HG02981 (cell line): ENCODE measurements at regions not wholly inside any gene's neighbourhood (a gene's known extent, or its start where the extent isn't known, plus 50 kb on each side); places are given as distances from the start of the nearest gene placed in this dataset.

Experiments
- ATAC-seq: cut with Tn5 transposase; IDR thresholded peaks from one replicate; pipeline ENCODE4 v1.9.1; 2021; ENCODE audit warnings: mild to moderate bottlenecking, moderate library complexity; ENCODE audit not compliant: unreplicated experiment

DNA sequence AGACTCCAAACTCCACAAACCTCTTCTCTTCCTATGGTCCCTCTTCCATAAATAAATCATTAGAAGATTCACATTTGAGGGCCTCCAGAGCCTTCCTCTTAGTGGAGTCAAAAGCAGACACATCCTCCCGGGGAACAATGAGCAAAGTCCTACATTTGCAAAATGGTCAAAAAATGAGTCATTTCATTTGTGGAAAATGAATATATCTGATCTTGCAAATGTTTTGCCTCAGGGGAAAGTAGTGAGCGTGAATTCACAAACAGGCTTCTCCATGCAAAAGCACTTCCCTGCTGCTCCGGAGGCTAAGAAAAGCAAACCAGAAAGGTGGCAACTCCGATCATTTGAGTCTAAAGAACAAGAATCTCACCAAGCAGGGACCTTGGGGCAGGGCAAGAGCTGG is 86.7 kb upstream of the IQSEC1 start:
- no peak for ATAC-seq

DNA sequence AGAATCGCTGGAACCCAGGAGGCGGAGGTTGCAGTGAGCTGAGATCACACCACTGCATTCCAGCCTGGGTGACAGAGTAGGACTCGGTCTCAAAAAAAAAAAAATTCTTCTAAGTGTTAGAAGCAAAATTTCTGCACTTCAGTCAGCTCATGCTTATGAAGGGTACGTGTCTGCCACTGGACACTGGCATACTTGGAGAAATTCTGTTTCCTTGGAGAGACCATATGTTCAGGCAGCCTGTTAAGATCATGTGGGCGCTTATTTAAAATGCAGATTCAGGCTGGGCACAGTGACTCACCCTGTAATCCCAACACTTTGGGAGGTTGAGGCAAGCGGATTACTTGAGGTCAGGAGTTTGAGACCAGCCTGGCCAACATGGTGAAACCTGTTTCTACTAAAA is 85.6 kb upstream of the IQSEC1 start:
- ATAC-seq = no peak

DNA sequence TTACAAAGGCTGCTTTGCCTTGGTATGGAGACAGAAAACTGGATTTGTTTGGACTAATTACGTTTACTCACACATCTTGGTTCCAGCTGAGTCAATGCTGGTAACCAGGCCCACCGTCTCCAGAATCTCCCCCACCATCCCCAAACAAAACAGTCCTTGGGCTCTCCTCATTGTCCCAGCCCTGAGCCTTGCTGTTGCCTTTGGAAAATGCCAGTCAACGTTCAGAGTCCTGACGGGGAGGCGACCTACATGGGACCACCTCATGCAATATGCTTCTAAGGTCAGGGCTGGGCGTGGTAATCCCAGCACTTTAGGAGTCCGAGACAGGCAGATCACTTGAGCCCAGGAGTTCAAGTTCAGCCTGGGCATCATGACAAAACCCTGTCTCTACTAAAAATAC is 85.2 kb upstream of the IQSEC1 start:
- ATAC-seq = no peak

DNA sequence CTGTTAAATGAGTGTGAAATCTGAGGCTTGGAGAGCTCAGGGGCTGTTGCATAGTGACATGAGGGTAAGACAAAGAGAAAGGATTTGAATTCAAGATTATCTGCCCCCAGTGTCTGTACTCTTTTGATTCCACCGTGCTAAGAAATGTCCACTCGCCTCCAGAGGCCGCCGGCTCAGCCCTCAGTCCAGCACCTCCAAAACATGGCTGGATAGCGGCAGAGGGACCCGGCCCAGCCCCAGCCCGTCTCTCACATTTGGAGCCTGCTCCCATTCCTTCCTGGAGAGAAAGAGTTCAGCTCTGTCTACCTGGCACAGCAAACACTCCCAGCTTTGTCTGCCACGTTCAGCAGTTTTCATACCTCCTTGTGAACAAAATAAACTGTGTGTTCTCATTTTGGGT is 84.8 kb upstream of the IQSEC1 start:
- ATAC-seq = no peak

DNA sequence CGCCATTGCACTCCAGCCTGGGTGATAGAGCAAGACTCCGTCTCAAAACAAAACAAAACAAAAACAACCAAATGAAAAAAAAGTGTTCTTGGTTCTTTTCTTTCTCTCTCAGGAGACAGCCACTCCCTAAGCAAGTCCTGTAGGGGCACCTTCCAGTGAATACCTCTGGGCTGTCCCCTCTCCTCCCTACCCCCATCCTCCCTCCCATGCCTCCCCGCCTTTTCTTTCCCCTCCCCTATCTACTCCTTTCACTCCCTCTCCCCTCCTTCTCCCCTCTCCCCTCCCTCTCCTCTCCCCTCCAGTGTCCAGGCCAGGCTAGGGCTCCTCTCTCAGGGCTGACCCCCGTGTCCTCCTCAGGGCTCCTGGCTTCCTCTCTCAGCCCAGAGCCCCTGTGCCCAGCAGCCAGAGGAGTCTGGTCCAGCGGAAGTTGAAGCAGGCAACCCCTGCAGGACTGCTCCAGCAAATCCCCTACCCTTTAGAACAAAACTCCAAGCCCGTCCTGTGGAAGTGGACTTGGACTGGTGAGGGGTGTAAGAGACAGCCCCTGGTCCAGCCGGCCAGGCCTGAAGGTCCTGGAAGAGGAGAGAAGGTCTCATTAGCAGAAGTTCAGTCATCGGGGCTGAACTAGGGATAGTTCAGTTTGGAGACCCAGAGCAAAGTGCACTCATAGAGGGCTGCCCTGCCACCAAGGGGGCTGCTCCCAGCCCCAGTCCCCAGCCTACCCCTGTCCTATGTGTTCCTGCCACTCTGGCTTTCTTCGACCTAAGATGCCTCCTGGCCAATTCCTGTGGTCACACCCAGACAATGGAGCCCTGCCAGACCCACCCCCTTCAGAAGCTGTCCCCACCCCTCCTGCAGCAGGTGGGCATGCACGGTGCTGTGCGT is 79.8 kb upstream of the IQSEC1 start:
- ATAC-seq = no peak

DNA sequence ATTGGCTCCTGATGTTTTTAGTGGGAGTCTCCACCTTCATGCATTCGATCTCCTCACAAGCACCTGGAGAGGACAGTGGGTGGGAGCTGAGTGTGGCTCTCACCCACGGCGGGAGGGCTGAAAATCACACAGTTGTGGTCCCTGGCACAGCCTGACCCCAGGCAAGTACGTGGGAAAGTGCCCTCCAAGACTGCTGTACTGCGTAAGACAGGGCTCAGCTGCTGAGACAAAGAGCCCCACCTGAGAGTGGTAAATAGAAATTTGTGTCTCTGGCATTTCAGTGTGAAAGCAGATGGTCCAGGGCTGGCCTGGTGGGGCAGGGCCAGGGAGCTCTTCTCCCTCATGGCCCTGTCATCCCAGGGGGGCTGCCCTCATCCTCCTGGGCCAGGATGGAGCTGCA is 77.4 kb upstream of the IQSEC1 start:
- ATAC-seq = no peak

DNA sequence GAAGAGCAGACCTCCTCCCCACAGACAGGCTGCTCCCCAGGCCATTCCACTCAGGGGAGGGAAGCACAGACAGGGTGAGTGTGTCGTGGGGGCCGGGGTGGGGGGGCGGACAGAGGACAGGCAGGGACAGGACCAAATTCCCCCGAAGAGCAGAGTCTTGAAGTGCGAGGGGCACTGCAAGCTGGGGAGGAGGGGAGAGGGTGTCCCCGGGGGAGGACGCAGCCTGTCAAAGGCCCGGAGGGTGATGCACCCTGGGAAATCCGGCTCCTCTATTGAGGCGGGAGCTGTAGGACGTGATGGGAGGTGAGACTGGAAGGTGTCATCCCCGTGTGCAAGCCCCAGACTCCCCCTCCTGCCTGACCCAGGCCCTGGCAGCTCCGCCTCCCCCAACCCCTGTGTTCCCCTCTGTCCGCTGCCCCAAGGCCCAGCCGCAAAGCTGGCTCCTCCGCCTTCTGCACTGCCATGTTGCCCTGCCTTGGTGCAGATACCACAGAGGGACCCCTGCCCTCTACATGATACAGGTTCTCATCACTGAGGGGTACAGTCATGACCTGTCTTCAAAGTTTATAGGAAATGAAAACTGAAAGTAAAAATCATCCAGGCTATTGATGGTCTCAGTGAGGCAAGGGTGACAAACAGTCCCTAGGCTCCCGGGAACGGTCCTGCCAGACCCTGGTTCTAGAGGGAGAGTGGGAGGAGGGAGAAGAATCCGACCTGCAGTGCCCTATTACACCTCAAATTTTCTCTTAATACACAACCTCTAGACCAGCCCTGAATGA is 76.3 kb upstream of the IQSEC1 start:
- ATAC-seq = no peak

DNA sequence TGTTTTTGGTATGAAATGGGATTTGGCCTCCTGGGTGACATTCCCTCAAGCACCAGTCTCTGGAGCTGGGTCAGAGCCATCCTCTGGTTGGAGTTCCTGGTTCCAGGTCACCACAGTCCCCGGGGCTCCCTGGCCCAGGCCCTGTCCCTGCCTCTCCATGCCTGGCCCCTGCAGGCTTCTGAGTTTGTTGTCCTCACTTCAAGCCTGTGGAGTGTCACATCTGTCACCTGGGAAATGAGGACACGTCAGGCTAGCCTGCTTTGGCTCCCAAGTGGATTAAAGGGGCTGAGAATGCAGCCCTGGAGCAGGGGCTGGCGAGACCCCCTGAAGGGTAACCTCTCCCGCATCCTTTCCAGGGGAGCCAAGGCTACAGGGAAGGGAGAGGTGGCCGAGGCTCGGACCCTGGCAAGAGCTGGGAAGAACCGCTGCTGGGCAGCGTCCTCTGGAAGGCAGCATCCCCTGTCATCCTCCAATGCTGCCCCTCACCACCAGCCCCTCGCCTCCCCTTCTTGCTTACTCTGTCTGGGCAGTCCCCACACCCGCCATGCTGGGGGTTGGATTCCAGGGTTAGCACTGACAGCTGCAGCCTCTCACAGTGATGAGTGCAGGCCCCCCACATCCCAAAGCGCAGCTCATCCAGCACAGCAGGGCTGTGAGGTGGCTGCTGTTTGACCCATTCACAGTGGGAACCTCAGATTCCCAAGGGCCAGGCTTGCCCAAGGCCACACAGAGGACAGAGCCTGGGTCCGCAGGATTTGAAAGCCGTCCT is 75.5 kb upstream of the IQSEC1 start:
- no peak for ATAC-seq

DNA sequence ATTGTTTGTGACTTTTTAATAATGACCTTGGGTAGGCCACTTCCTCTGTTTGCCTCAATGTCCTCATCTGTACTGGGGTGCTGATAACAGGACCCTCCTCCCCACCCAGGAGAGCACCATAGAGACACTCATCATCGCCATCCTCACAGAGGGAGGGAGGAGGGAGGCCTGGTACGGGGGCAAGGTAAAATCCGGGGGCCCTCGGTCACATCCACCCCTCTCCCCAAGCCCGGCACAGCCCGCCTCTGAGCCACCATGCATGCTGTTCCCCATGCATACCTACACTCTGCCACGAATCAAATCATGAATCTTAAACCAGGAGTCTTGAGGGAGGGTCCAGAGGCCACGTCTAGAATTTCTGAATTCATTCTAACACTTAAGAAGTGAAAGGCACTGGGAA is 74.9 kb upstream of the IQSEC1 start:
- ATAC-seq = no peak

DNA sequence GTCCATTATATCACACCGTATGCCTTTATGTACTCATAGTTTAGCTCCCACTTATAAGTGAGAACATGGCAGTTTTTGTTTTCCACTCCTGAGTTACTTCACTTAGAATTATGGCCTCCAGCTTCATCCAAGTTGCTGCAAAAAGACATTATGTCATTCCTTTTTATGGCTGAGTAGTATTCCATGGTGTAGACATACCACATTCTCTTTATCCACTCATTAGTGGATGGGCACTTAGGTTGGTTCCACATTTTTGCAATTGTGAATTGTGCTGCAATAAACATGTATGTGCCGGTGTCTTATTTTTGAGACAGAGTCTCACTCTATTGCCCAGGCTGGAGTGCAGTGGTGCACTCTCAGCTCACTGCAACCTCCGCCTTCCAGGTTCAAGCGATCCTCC is 74.1 kb upstream of the IQSEC1 start:
- ATAC-seq = no peak

DNA sequence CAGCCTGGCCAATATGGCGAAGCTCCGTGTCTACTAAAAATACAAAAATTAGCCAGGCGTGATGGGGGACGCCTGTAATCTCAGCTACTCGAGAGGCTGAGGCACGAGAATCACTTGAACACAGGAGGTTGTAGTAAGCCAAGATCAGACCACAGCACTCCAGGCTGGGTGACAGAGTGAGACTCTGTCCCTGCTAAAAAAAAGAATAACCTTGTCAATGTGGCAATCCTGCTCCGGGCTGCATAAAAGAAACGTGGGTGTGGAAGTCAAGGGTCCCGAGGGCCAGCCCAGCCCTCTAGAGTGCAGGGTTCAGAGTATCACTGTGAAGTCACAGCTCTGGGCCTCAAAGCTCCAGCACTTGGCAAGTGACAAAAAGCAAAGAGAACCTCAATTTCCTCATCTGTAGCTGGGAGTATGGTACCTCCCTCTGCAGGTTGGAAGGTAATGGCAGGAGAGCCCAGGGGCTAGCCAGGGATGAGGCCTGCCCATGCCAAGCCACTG is 73.5 kb upstream of the IQSEC1 start:
- no peak for ATAC-seq

DNA sequence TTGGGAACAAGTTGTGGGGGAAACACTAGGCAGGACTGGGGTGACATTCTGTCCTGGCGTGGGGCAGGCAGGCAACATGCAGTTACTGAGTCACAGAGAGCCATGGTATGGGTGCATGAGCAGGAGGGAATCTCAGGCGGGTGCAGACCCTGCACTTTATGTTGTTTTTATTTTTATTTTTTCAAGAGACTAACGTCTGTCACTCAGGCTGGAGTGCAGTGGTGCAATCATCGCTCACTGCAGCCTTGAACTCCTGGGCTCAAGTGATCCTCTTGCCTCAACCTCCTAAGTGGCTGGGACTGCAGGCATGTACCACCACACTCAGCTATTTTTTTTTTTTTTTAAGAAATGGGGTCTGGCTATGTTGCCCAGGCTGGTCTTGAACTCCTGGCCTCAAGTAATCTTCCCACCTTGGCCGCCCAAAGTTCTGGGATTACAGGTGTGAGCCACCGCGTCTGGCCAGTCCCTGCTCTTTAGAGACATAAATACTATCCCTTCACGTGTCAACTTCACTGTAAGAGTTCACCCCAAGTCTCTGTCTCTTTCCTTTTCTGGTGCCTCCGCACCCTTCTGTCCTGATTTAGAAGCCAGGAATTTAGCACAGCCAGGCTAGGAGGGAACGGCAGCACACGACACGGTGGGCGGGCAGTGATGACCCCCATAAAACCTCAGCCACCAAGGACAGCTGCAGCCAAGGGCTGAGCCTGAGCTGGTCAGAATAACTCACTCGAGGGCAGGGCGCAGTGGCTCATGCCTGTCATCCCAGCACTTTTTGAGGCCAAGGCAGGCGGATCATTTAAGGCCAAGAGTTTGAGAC is 72.8 kb upstream of the IQSEC1 start:
- no peak for ATAC-seq

DNA sequence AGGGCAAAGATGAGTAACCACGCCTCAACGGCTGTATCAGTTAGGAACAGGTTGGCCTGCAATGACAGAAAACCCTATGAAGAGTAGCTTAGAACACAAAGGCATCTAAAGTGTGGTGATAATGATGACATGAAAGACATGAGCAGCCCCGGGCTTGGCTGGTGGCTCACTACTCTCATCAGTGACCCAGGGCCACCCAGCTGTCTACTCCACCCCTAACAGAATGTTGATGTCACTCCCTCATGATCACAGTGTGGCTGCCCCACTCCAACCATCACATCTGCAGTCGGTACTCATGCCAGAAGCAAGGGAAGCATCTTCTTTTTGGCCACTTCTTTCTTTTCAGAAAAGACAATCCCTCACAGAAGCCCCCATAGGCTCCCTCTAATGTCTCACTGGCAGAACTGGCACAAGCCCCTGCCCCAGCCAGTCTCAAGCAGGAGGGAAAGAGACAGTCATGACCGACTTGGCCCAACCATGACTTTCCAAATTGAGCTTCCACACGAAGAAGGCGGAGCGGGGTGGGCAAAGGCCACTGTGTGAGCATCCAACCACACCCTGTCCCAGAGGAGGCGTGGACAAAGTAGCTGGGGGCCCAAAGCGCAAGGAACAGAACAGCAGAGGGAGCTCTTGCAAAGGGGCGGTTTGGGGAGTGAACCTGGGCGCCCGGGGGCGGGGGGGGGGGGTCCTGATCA is 72.0 kb upstream of the IQSEC1 start:
- ATAC-seq = no peak

DNA sequence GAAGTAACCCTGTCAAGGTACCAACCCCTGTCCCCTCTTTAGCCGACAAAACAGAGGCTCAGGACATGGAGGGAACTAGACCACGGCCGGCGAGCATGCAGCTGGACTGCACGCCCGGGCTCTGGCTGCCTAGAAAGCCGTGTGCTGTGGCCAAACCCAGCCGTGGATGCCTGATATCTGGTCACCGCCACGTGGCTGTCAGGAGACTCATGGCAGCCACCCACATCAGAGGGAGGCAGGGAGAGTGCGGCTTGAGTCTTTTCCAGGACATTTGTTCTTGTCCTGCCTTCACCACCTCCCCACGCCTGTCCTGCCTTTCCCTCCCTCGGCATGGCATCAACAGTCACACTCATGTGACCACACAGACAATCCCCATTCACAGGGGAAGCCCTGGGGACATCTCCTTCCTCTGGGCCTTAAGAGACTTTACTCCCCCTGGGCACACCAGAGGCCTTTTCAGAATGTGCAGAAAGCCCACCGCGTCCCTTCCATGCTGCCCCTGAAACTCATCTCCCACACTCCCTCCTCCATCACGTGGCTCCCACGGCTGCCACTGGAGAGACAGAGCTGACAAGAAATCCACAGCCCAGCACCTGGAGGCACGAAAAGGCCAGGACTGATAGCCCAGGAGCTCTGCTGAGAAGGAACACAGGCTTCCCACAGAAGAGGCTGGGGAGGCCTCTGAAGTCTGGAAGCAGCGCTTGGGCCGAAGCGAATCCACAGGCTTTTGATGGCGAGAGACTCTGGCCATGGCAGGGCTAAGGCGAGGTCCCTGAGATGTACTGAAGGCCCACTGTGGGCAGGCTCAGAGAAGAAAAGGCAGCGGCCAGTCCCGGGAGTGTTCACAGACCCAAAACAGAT is 71.2 kb upstream of the IQSEC1 start:
- ATAC-seq = no peak

DNA sequence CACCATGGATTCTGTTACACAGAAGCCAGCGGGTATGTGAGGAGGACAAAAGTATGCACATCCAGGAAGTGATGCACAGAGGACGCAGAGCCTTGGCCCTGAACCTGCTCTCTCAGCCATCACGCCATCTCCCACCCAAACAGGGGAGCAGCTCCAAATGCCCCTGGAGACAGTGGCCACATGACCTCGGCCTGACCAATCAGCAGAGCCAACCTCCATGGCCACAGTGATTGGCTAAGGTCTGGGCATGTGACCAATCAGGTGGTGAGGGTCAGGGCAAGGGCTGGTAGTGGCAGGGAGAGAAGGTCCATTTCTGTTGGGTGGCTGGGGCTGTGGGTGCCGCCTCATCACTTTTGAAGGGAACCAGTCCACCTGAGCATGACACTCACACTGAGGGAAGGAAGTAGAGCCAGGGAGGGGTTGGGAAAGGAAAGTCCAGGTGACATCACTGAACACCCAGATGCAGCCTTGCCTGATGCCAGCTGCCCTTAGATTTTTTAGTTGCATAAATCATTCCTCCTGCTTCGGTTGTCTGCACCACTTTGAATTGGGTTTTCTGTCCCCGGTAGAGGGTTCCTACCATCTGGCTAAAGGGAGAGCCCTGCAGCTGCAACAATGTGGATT is 70.3 kb upstream of the IQSEC1 start:
- no peak for ATAC-seq

DNA sequence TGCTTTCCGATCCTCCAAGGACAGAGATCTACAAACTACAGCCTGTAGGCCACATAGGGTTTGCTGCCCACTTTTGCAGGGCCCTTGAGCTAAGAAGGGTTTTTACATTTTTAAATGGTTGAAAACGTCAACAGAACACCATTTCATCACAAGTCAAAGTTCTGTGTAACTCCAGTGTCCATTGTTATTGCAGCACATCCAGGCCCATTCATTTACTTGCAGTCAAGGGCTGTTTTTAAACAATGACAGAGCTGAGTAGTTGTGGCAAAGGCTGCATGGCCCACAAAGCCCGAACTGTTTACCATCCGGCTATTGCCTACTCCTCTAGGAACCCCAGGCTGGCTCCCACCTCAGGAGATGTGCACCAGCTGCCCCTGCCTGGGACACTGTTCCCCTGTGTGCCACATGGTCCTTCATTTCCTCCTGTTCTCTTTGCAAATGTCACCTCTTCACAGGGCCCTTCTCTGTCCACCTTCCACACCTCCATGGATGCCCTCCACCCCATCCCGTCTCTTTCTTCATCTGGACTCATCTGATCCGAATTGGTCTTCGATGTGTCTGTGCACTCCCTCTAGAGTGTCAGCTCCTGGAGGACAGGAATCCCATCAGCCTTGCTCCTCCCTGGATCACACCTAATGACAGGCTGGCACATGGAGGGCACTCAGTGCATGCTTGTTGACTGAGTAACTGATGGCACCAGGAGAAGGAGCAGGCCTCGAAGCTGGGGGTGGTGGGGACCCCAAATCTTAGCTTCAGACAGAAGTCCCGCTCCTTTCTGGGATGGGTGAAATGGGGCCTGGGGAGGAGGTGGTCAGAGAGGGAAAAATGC is 69.5 kb upstream of the IQSEC1 start:
- no peak for ATAC-seq

DNA sequence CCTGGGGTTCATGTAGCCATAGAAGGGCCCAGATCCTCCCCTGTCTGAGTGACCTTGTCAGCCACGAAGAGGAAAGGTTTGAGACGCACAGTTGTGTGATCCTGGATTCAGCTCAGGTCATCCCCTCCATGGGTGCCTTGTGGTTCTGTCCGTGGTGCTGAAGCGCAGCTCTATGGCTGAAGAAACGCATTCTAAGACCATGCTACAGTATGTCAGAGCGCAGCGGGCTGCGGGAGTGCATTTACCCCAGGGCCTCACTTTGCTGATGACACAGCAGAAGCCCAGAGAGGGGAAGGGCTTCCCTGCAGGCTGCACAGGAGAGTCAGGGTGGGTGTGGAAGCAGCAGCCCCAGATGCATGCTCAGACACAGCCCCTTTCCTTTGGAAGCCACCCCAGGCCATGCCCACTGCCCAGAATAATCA is 68.8 kb upstream of the IQSEC1 start:
- ATAC-seq = no peak

DNA sequence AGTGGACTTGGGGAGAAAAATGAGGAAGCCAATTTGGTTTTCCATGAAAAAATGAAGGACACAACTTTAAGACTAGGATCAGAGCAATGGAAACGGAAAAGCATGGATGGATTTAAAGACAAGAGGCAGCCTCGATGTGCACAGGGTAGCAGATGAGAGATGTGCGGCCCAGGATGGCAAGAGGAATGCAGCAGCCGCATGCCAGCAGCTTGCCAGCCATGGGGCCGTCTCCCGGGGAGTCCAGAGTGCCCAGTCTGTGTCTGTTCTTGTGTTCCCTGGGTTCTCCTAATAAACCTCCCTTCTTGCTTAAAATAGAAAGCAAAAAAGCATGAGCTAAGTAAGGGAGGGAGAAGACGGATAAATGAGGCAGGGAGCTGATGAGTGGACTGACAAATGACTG is 68.0 kb upstream of the IQSEC1 start:
- no peak for ATAC-seq
